Liver (tissue), 3 donors: ENCODE measurements at regions not wholly inside any gene's neighbourhood (a gene's known extent, or its start where the extent isn't known, plus 50 kb on each side); places are given as distances from the start of the nearest gene placed in this dataset.

Experiments
- CTCF ChIP-seq: fragments of 150-350 bp; IDR thresholded peaks from 2 replicates; pipeline ENCODE4 v1.5.1; 2017; ENCODE audit warnings: improper control_type of control experiment, low read depth, low read length; ENCODE audit not compliant: missing input control
- GABPA ChIP-seq, 2 donors: IDR thresholded peaks in 1 of 2; conservative IDR thresholded peaks in 1 of 2; 2 replicates each; pipeline ENCODE4 v1.6.1; 2016; ENCODE audit warnings: antibody characterized with exemption in 2 of 2, mild to moderate bottlenecking in 1 of 2, moderate library complexity in 1 of 2
- HNF4A ChIP-seq, 2 donors: conservative IDR thresholded peaks; 2 replicates each; pipeline ENCODE4 v1.6.1; 2016; ENCODE audit warnings: antibody characterized with exemption in 2 of 2, mild to moderate bottlenecking in 2 of 2
- HNF4G ChIP-seq: IDR thresholded peaks from 2 replicates; pipeline ENCODE4 v1.6.1; 2016; ENCODE audit warnings: antibody characterized with exemption
- JUND ChIP-seq, 2 donors: IDR thresholded peaks; 2 replicates each; pipeline ENCODE4 v1.6.1; 2016; ENCODE audit warnings: antibody characterized with exemption in 2 of 2
- YY1 ChIP-seq: IDR thresholded peaks from 2 replicates; pipeline ENCODE4 v1.6.1; 2016; ENCODE audit warnings: antibody characterized with exemption, mild to moderate bottlenecking
- donor health status: healthy.
- donor health status: healthy.

- TF ChIP-seq GABPA (IDR thresholded peaks at IDR 0.05 in 1 of 2, conservative IDR thresholded peaks at IDR 0.05 in 1 of 2) (no peak), CTCF (no peak), HNF4G (no peak), HNF4A (conservative IDR thresholded peaks at IDR 0.05) (no peak), JUND (IDR thresholded peaks at IDR 0.05) (no peak), YY1 (no peak)
Measured at GRCh38 chr3:157566596-157566995, 63.4 kb upstream of the VEPH1 start.
